ENCODE measurements at regions not wholly inside any gene's neighbourhood (a gene's known extent, or its start where the extent isn't known, plus 50 kb on each side); places are given as distances from the start of the nearest gene placed in this dataset.

- TF ChIP-seq POLR2A (IDR thresholded peaks at IDR 0.05) (no peak), CTCF (IDR thresholded peaks at IDR 0.05) (no peak)
Measured at GRCh38 chr13:84096216-84096615, 213.9 kb upstream of the SLITRK1 start.

Data from adrenal gland (tissue), 5 donors.